RWPE1 (cell line): ENCODE measurements at regions not wholly inside any gene's neighbourhood (a gene's known extent, or its start where the extent isn't known, plus 50 kb on each side); places are given as distances from the start of the nearest gene placed in this dataset.

Experiments
- CTCF ChIA-PET: fragments of 350-600 bp; sonication (Branson Sonifier 250); formaldehyde crosslinking; extraction: SDS; loops from one replicate; lab custom pipeline; 2021; lab: Yijun Ruan, JAX
- POLR2A ChIA-PET: fragments of 400-600 bp; formaldehyde crosslinking; extraction: SDS; loops from one replicate; lab custom pipeline; 2020; ENCODE audit warnings: antibody characterized with exemption; ENCODE audit not compliant: low non-redundant PET; lab: Yijun Ruan, JAX
- DNase-seq: peaks from one replicate; pipeline ENCODE4 v3.0.0; 2012; ENCODE audit warnings: low spot score
- H3K27ac ChIP-seq: fragments of 450-650 bp; 2 replicates; pipeline ENCODE4 v1.5.1; 2017
- CTCF ChIP-seq: fragments of 450-650 bp; conservative IDR thresholded peaks from 2 replicates; pipeline ENCODE4 v1.5.1; 2017; ENCODE audit warnings: low read depth, mild to moderate bottlenecking

GRCh38 chr17:5789528-5789927, 205.2 kb upstream of the NLRP1 start:
- no peak overlapping the region for H3K27ac ChIP-seq
- POLR2A ChIA-PET = no interaction called here
- no peak for TF ChIP-seq CTCF
- CTCF ChIA-PET = no interaction called here
- no peak for DNase-seq

- POLR2A ChIA-PET = no interaction called here
- CTCF ChIA-PET = interaction anchor here (0.7 to 1.5 kb wide), 3 partner anchors 9 to 105 kb away, joined by 3 read pairs; no protein-coding TSS in a partner anchor
- no peak for DNase-seq
- no peak overlapping the region for H3K27ac ChIP-seq
- TF ChIP-seq CTCF = no peak
Measured at GRCh38 chr17:5793157-5793556, 208.8 kb upstream of the NLRP1 start.

- DNase-seq = no peak
- ChIA-PET CTCF (interaction anchor here (0.8 to 1.5 kb wide), 2 partner anchors 10 to 104 kb away, joined by 3 read pairs; no protein-coding TSS in a partner anchor), POLR2A (no interaction called here)
- no peak overlapping the region for H3K27ac ChIP-seq
- no peak for TF ChIP-seq CTCF
Measured at GRCh38 chr17:5793899-5794298, 209.6 kb upstream of the NLRP1 start.

- ChIA-PET POLR2A (no interaction called here), CTCF (no interaction called here)
- H3K27ac ChIP-seq = no peak overlapping the region
- DNase-seq = no peak
- no peak for TF ChIP-seq CTCF
Measured at GRCh38 chr17:5794385-5794784, 210.1 kb upstream of the NLRP1 start.

- no peak for DNase-seq
- ChIA-PET POLR2A (no interaction called here), CTCF (interaction anchor here (0.6 kb wide), 1 partner anchor 591 kb away, joined by 4 read pairs; no protein-coding TSS in a partner anchor)
- no peak for TF ChIP-seq CTCF
- no peak overlapping the region for H3K27ac ChIP-seq
Measured at GRCh38 chr17:5794881-5795506, 210.7 kb upstream of the NLRP1 start.

- H3K27ac ChIP-seq = no peak overlapping the region
- DNase-seq = no peak
- CTCF ChIA-PET = no interaction called here
- POLR2A ChIA-PET = no interaction called here
- no peak for TF ChIP-seq CTCF
Measured at GRCh38 chr17:5797447-5798050, 213.2 kb upstream of the NLRP1 start.
